ENCODE measurements at regions not wholly inside any gene's neighbourhood (a gene's known extent, or its start where the extent isn't known, plus 50 kb on each side); places are given as distances from the start of the nearest gene placed in this dataset.
"Not testable (repeated sequence)": the region's sequence is repeated elsewhere in the genome, so short reads cannot be mapped to it uniquely, and the experiment has no call there.

DNA sequence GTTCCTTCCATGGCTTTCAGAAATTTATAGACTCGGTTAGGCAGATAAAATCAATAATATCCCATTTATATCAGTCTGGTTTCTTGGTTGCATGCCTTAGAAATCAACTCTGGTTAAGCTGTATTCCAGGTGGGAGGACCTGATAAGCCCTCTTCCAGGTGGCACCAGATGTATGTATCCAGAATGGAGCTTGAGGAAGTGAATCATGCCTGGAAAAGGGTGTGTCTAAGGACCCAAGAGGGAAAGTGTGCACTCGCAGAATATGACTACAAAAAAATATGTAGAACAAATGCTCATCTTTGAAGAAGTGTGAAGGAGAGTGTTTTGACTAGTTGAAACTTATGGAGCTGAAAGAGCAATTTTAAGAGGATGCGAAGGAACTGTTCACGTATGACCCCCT lies 184.5 kb upstream of the IRF2BP2 start:
- DNase-seq (ENCODE audit: low spot score) = not testable (repeated sequence)

DNA sequence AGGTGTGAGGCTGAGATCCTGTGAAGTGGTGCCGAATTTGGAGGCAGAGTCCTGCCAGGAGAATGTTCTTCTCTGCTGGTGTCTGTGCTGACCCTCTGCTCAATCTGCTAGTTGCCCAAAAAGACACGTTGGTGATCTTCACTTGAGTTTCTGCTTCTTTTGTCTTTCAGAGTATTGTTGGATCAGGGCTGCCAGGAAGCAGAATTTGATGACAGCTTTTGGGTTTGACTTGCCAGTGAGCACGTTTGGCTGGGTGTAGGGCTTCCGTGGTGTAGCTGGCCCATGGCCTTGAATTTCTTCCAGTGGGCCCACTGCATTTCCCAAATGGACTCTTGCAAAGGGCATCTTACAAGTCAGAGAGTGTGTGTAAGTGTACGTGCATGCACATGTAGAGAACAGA lies 183.9 kb upstream of the IRF2BP2 start:
- DNase-seq (ENCODE audit: low spot score) = not testable (repeated sequence)

DNA sequence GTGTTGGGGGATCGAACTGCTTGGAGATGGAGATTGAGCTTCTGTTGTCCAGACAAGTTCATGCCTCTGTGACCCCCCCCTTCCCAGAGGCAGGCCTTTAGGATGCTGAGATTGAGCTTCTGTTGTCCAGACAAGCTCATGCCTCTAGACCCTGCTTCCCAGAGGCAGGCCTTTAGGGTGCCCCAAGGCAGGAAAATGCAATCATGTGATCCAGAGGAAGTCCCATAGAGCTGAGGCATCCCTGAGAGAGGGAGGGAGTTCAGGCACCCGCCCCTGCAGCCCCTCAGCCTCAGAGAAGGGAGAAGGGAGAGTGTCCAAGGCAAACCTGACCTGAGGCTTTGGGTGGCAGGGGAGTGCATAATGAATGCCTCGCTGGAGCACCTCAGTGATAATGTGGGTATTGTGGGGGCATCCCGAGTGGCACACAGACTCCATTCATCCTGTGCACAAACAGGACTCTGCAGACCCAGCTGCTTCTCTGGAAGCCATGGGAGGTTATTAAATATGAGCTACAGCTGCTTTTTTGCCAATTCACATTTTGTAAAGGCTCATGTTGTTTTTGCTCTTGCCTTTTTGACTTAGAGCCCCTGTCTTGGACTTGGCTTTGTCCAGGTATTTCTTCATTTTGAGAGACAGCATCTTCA lies 182.4 kb upstream of the IRF2BP2 start:
- DNase-seq (ENCODE audit: low spot score) = not testable (repeated sequence)

DNA sequence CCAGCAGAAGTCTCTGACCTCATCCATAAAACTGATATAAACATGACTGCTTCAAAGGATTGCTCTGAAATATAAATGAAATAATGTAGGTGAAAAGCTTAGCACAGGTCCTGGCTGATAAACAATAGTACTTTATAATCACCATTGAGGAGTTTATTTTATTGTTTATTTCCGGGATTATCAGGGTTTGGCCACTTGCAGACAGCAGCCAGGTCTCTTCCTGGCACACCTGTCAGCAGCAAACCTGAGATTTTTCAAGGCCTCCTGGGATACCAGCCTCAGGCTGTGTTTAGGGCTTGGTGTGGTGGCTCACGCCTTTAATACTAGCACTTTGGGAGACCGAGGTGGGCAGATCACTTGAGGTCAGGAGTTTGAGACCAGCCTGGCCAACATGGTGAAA lies 181.6 kb upstream of the IRF2BP2 start:
- not testable (repeated sequence) for DNase-seq (ENCODE audit: low spot score)

DNA sequence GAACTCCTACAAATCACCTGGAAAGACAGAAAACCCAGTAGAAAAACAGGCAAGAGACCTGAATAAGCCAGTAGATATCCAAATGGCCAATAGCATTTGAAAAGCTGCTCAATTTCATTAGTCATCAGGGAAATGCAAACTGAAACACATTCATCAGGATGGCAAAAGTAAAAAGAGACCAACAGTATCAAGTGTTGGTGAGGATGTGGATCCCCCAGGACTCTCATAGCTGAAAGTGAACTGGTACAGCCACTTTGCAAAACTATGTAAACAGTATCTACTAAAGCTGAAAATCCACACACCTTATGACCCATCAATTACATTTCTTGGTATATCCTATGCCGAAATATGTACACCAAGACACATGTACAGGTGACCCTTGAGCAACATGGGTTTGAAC lies 180.4 kb upstream of the IRF2BP2 start:
- DNase-seq (ENCODE audit: low spot score) = not testable (repeated sequence)

DNA sequence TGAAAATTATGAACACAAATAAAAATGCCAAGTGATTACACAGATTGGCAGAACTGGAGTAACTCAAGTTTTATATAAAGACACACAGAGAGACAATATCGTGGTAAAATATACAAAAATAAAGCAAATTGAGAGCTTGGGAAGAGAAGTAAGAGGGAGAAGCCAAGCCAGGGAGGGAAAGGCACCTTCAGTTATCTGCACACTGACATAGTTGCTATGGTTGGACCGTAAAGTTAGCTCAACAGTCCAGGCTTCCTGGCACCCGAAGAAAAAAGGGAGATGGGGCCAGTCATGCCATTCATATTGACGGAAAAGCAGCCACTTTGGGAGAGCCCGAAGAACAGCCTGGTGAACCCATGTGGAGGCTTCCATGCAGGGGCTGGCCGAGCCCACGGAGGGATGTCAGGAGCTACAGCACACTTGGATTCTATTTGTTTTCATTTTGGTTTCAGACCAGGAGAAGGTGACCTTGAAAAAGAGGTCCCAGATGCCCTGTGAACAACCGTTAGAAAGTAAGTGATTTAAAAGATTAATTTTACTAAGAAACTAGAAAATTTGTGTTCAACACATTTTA lies 177.1 kb upstream of the IRF2BP2 start:
- DNase-seq (ENCODE audit: low spot score) = not testable (repeated sequence)

DNA sequence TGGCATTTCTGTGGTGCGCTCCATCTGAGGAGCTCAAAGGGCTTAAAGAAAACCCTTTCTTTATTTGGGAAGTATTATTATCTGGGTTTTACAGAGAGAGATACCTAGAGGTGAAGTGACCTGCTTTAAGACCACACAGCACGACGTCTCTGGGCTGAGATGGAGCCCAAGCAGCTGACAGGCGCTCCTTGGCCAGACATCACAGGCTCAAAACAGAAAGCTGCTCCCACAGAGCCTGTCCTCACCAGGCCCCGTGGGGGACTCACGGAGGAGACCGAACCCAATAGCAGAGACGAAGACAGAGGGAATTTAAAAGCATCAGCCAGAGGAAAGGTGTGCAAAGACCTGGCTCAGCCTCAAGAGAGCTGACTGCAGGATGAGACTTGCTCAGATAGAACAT lies 175.9 kb upstream of the IRF2BP2 start:
- DNase-seq (ENCODE audit: low spot score) = not testable (repeated sequence)

DNA sequence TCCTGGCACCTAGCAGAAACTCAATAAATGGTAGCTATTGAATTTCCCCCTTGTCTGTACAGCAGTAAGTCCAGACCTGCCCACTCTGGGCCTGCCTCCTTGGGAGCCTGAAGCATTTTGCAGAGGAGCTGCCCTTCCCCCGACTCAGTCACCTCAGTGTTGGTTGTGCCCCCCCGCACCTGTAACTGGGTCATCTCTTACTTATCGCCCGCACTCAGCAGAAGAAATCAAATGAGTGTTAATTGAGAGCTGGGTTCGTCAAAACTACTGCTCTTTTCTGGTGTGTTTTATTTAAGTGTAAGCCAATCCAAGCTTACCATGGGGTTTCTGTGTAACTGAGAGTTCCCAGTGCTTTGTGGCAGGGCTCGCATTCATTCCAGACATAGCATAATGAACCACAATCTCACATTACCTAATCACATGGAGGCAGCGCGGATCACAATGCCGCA lies 175.5 kb upstream of the IRF2BP2 start:
- DNase-seq (ENCODE audit: low spot score) = not testable (repeated sequence)

DNA sequence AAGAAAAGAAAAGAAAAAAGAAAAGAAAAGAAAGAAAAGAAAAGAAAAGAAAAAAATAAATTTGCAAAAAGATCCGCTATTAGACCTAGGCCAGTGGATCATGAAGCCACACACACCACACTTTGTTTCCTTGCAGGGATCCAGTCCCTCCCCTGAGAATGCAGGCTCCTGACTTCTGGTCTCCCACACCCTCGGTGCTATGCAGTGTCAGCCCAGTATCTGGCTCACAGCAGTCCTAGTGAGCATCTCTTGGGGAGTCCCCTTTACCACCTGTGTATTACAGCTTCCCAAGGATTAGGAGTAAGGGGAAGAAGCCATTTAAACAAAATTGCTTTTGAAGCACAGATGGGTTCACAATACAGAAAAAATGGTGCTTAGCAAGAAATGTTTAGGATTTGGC lies 174.1 kb upstream of the IRF2BP2 start:
- not testable (repeated sequence) for DNase-seq (ENCODE audit: low spot score)

- DNase-seq (ENCODE audit: low spot score) = peak; percentile 18
Observed at GRCh38 chr1:234782791-234783190, 172.8 kb upstream of the IRF2BP2 start.

GRCh38 chr1:234782105-234782751 lies 172.2 kb upstream of the IRF2BP2 start:
- peak; percentile 40 for DNase-seq (ENCODE audit: low spot score)

GRCh38 chr1:234781241-234782065 lies 171.5 kb upstream of the IRF2BP2 start:
- DNase-seq (ENCODE audit: low spot score) = no peak

DNA sequence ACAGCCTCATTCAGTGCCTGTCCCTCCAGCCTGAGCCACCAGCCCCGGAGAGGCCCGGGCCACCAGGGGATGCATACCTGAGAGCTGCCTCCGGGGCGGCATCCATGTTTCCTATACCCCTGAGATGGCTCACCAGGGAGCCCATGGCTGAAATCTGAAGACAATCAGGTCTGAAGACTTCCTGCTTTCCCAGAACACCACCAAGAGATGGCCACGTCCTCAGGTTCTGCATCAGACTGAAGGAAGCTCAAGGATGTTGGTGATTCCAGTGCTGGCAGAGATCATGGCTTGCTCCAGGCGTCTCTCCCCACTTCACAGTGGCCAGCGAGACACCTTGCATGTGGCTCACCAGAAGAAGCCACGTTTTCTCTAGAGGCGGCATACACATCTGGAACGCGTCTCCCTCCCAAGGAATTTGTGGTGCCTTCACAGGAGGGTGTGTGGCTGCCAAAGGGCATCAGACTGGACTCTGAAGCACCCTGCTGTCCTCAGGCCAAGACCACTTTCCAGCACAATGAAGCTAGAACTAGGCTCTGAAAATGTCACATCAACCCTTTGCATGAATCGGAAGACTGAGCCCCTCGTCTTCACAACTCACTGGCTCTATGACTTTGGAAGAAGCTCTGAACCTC lies 170.7 kb upstream of the IRF2BP2 start:
- DNase-seq (ENCODE audit: low spot score) = peak; percentile 33

DNA sequence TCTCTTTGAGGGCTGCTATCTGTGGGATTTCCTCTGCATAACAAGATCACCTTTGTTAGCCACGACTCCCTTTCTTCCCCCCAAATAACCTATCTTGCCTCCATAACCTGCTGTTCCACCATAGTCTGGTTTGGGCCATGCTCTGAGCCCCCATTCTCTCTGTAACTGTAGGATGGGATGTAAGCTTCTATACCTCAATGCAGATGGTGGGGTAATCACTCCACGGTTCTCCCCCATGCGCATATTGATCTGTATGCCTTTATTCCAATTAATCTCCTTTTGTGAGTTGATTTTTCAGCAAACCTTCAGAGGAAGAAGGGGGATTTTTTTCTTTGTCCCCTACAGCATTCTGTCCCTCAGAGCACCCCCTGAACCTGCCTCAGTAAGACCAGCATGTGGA lies 170.1 kb upstream of the IRF2BP2 start:
- no peak for DNase-seq (ENCODE audit: low spot score)

DNA sequence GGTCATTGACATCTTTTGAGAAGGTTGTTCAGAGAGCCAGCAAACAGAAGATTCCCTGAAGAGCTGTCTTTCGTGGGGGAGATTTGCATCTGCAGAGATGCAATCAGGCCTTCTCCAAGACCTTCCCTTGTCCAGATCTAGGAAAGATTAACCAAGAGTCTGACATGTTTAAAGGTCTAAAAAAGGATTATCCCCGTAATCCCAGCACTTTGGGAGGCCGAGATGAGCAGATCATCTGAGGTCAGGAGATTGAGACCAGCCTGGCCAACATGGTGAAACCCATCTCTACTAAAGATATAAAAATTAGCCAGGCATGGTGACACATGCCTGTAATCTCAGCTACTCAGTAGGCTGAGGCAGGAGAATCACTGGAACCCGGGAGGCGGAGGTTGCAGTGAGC lies 169.6 kb upstream of the IRF2BP2 start:
- not testable (repeated sequence) for DNase-seq (ENCODE audit: low spot score)

GRCh38 chr1:234779160-234779538 lies 169.2 kb upstream of the IRF2BP2 start:
- peak; percentile 25 for DNase-seq (ENCODE audit: low spot score)

GRCh38 chr1:234778221-234779159 lies 168.5 kb upstream of the IRF2BP2 start:
- peak; percentile 32 for DNase-seq (ENCODE audit: low spot score)

GRCh38 chr1:234777856-234778220 lies 167.9 kb upstream of the IRF2BP2 start:
- no peak for DNase-seq (ENCODE audit: low spot score)

DNA sequence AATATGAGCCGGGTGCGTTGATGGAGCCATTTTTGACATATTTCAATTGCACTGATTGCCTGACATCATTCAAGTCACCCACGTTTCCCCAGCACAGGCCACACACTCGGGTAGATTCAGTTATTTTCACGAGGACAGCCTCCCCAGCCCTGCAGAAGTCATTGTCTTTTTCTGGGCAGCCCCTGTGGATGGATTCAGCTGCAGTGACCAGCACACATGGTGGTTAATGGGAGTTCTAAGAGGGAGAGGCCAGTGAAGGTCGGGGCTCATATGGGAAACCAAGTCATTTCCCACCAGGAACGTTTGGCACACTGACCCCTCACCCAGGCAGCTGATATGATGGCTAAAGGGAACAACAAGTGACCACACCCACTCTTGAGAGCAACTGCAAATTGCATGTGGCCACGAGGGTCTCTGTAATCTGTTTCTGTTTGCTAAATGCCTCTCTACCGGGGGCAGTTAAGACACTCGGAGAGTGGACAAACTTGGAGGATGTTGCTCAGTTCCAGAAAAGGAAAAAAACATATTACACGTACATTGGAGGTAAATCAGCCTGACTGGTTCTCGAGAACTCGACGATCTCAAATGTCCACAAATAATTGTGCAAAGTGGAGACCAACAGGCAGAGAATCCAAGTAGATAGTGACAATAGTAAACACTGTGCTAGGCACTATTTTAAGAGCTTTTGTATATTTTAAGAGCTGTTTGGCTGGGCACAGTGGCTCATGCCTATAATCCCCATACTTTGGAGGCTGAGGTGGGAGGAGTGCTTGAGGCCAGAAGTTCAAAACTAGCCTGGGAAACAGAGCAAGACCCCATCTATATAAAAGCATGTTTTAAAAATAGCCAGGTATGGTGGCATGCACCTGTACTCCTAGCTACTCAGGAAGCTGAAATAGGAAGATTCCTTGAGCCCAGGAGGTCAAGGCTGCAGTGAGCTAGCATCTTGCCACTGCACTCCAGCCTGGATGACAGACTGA lies 167.2 kb upstream of the IRF2BP2 start:
- DNase-seq (ENCODE audit: low spot score) = peak; percentile 17

Data from AG20443 (cell line).